NCI-H345 treated with DMSO at 0.1 percent for 48 hours (cell line): ENCODE measurements at regions not wholly inside any gene's neighbourhood (a gene's known extent, or its start where the extent isn't known, plus 50 kb on each side); places are given as distances from the start of the nearest gene placed in this dataset.

Source experiments
- DNase-seq: peaks from one replicate; lab custom pipeline; 2025; ENCODE audit not compliant: unreplicated experiment; lab: John Stamatoyannopoulos, UW

DNA sequence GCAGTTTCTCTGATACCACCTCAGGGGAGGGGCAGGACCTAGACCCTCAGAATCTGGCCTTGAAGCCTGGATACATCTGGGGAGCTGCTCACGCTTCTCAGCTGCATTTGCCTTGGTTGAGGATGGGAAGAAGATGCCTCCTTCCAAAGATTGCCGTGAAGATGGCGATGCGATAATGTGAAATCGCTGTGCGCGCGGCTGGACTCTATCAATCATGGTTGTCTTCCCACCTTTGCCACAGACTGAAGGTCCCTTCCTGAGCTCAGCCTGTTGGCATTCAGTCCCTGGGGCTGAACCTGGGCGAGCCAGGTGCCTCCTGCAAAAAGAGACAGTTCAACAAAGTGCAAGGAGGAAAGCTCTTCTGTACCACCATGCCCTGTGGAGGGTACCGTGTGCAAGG lies 114.4 kb upstream of the SLC45A1 start:
- DNase-seq, result no peak

GRCh38 chr1:8203056-8203455 lies 114.9 kb upstream of the SLC45A1 start:
- DNase-seq, result no peak

- DNase-seq, result no peak
These were observed 115.6 kb upstream of the SLC45A1 start for GRCh38 chr1:8202182-8202905.

GRCh38 chr1:8201331-8201861 lies 116.5 kb upstream of the SLC45A1 start:
- DNase-seq, result no peak

DNA sequence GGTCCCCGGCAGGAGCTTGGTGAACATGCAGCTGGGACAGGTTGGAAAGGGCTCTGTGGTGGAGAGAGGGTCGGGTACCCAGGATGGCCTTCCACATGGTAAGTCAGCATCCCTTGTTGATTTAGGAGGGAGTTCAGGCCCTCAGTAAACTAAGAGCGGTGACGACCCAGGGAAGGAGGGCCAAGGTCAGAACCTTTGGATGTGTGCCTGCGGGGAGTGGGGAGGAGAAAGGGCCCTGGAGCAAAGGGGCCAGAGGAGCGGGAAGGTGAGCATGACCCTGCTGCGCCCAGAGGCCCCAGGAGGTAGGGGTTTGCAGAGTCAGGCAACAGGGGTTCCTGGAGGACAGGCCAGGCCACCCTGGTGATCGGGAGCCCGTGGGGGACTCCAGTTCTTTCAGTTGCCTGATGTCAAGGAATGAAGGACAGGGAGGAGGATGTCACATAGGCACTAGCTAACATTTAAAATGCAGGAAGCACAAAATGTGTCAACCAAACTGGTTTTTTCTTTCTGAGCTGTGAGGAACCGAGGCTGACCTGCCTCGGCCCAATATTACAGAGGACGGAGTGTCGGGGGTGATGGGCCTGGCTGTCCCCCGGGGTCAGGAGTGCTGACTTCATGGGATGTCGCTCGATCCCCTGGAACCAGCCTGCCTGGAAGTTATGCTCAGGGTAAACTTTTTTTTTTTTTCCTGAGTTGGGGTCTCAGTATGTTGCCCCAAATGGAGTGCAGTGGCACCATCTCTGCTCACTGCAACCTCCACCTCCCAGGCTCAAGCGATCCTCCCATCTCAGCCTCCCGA lies 117.4 kb upstream of the SLC45A1 start:
- DNase-seq, result no peak

- no peak for DNase-seq
These were observed 119.4 kb upstream of the SLC45A1 start for GRCh38 chr1:8198522-8198921.

- no peak for DNase-seq
These were observed 120.2 kb upstream of the SLC45A1 start for GRCh38 chr1:8197493-8198282.

GRCh38 chr1:8194481-8195227 lies 123.3 kb upstream of the SLC45A1 start:
- DNase-seq, result no peak

DNA sequence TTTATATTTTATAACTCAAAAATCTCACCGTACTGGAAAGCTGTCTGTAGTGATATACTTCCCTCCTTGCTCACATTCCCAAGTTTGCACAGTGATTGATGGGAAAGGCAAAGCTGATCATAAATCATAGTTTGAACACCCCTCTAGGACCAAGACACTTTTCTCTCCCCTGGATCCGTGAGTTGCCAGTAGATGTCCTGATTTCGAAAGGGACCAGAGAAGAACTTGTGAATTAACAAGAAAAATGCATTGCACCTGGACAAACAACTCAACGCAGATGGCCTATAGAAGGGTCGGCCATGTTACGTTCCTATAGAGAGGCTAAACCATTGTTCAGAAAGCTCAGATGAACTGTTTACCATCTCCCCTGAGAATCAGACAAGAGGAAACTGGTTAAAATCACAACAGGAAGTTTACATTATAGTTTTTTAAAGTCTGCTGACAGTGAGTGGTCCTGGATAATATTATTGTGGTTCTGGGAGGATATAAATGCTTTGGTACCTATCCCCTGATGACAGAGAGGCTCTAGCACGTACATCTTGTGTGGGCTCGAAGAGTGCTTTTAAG lies 124.0 kb upstream of the SLC45A1 start:
- DNase-seq, result no peak

DNA sequence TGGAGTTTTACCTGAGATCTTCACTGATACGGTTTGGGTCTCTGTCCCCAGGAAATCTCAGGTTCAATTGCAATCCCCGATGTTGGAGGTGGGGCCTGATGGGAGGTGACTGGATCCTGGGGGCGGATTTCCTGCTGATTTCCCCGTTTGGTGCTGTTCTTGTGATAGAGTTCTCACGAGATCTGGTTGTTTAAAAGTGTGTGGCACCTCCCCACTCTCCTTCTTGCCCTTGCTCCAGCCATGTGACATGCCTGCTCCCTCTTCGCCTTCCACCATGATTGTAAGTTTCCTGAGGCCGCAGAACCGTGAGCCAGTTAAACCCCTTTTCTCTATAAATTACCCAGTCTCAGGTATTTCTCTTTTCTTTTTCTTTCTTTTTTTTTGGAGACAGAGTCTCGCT lies 126.4 kb upstream of the SLC45A1 start:
- DNase-seq, result no peak

DNA sequence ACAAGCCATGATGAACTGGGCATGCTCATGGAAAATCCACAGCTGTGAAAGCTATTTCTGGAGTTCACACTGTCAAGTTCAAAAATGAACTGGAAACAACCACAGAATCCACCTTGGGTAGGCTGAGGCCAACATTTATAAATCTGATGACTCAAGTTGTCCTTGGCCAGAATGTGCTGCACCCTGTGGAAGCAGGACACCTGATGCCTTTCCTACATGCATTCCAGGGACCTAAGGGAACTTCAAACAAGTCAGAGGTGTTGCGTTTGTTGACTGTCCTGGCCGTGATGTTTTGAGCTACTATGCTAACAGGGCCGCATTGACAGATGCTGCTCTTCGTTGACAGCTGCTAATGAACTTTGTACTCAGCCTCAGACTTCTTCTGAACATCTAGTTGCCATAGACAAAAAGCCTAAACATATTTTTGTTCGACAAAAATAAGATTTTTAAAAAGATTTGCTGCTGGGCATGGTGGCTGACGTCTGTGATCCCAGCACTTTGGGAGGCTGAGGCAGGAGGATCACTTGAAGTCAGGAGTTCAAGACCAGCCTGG lies 127.9 kb upstream of the SLC45A1 start:
- no peak for DNase-seq

GRCh38 chr1:8185400-8185799 lies 132.5 kb upstream of the SLC45A1 start:
- no peak for DNase-seq

DNA sequence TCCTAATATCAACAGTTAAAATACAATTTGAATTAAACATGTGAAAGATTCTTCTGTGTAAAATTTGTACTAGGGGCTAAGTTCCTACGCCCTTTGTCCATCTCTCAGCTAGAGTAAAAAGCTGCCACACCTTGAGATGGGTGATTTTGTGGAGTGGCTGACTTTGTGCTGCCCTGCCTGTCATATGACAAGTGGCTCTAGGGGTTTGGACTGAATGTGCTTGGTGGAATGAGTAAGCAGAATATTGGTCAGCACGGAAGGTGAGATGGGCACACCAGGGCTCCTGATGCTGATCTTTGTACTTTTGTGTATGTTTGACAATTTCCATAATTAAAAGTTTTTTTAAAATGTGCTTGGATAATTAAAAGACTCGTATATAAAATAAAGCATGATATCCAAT lies 133.6 kb upstream of the SLC45A1 start:
- no peak for DNase-seq

- DNase-seq, result no peak
These were observed 135.7 kb upstream of the SLC45A1 start for GRCh38 chr1:8182034-8182761.

DNA sequence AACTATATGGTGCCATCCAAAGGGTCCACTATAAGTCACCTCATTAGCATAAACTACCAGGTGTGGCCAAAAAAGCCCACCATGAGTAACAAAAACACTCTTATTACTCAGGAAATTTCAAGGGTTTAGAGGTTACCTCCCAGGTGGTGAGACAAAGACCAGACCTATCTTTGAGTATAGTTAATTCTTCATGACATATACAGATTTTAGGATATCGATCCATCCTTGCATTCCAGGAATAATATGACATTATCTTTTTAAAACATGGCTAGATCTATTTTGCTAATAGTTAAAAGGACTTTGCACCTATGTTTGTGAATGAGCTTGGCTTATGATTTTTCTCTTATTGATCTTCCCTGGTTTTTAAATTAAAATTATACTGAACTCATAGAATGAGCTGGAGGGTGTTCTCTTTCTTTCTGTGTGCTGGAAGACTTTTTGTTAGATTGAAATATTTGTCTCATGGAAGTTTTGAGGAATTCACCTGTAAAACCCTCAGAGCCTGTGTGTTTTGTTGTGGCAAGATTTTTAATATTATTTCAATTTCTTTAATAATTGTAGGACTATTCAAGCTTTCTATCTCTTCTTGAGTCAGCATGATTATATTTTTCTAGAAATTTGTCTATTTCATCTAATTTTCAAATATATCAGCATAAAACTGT lies 138.7 kb upstream of the SLC45A1 start:
- DNase-seq, result no peak

DNA sequence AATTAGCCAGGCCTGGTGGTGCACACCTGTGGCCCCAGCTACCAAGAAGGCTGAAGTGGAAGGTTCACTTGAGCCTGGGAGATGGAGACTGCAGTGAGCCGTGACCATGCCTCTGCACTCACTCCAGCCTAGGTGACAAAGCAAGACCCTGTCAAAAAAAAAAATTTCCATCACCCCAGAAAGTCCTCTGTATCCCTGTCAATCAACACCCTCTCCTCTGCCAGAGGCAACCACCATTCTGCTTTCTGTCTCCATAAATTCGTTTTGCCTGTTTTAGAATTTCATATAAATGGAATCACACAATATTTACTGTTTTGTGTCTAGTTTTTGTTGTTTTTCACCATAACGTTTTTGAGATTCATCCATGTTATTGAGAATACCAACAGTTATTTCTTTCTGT lies 141.6 kb upstream of the SLC45A1 start:
- DNase-seq, result no peak

DNA sequence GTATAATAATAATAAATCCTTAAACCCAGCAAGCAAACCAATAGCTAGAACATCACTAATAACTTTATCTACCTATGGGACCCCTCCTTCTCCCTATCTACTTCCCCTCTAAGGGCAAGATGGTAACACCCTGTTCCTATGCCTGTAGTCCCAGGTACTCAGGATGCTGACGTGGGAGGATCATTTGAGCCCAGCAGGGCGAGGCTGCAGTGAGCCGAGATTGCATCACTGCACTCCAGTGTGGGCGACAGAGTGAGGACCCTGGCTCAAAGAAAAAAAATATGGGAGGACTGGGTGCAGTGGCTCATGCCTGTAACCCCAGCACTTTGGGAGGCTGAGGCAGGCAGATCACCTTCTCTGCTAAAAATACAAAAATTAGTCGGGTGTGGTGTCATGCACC lies 143.1 kb upstream of the SLC45A1 start:
- no peak for DNase-seq

DNA sequence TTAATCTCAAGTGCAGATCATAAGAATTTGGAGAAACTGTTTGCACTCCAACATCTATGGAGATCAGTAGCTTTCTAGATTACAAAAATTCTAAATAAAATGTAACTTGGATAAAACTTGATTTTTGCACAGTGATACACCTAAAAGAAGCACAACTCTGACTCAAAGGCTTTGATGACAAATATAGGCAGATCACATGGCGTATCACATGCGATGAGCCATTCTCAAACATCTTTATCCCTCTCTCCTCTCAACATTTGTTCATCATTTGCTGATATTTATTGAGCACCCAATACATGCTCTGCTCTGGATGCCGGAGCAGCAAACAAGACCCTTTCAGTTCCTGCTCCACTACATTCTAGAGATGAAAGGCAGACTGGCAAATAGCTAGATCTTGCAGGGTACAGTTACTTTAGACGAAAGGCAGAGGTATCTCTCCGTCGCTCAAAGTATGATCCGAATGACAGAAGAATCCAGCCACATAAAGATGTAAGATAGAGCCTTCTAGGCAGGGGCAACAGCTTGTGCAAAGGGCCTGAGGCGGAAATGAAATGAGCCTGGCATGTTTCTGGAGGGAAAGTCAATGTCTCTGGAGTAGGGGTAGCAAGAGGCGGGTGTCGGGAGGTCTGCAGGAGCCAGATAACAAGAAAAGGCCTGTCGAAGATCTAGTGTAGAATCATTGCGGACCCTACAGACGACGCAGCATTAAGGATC lies 145.8 kb upstream of the ERRFI1 start:
- no peak for DNase-seq
